Breast epithelium (tissue), 3 donors: ENCODE measurements at regions not wholly inside any gene's neighbourhood (a gene's known extent, or its start where the extent isn't known, plus 50 kb on each side); places are given as distances from the start of the nearest gene placed in this dataset.
"Not testable (repeated sequence)": the region's sequence is repeated elsewhere in the genome, so short reads cannot be mapped to it uniquely, and the experiment has no call there.

Experiments used
- POLR2A ChIP-seq: fragments of 450-650 bp; IDR thresholded peaks from one replicate; pipeline ENCODE4 v1.6.1; 2016; ENCODE audit warnings: antibody characterized with exemption, mild to moderate bottlenecking, moderate library complexity
- POLR2AphosphoS5 ChIP-seq, 3 donors: sonication (generic); formaldehyde crosslinking; IDR thresholded peaks; one replicate each; pipeline ENCODE4 v1.6.1; 2017; ENCODE audit warnings: antibody characterized with exemption in 3 of 3
- TF ChIP-seq, protein P1 (sequence below), 3 donors: fragments of 450-650 bp; IDR thresholded peaks; one replicate each; pipeline ENCODE4 v1.5.1; 2016 to 2017; ENCODE audit warnings: antibody characterized with exemption in 3 of 3, mild to moderate bottlenecking in 3 of 3, moderate library complexity in 3 of 3

DNA sequence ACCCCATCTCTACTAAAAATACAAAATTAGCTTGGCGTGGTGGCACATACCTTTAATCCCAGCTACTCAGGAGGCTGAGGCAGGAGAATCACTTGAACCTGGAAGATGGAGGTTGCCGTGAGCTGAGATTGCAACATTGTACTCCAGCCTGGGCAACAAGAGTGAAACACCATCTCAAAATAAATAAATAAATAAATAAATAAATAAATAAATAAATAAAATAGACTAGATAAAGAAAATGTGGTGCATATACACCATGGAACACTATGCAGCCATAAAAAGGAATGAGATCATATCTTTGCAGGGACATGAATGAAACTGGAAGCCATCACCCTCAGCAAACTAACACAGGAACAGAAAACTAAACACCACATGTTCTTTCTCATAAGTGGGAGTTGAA is 110.4 kb downstream of the YIPF5 start:
- TF ChIP-seq, protein P1, sequence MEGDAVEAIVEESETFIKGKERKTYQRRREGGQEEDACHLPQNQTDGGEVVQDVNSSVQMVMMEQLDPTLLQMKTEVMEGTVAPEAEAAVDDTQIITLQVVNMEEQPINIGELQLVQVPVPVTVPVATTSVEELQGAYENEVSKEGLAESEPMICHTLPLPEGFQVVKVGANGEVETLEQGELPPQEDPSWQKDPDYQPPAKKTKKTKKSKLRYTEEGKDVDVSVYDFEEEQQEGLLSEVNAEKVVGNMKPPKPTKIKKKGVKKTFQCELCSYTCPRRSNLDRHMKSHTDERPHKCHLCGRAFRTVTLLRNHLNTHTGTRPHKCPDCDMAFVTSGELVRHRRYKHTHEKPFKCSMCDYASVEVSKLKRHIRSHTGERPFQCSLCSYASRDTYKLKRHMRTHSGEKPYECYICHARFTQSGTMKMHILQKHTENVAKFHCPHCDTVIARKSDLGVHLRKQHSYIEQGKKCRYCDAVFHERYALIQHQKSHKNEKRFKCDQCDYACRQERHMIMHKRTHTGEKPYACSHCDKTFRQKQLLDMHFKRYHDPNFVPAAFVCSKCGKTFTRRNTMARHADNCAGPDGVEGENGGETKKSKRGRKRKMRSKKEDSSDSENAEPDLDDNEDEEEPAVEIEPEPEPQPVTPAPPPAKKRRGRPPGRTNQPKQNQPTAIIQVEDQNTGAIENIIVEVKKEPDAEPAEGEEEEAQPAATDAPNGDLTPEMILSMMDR (IDR thresholded peaks at IDR 0.05) = not testable (repeated sequence)
- TF ChIP-seq POLR2A; POLR2AphosphoS5 (IDR thresholded peaks at IDR 0.05): not testable (repeated sequence)
